ENCODE measurements at regions not wholly inside any gene's neighbourhood (a gene's known extent, or its start where the extent isn't known, plus 50 kb on each side); places are given as distances from the start of the nearest gene placed in this dataset.
"Not testable (repeated sequence)": the region's sequence is repeated elsewhere in the genome, so short reads cannot be mapped to it uniquely, and the experiment has no call there.

DNA sequence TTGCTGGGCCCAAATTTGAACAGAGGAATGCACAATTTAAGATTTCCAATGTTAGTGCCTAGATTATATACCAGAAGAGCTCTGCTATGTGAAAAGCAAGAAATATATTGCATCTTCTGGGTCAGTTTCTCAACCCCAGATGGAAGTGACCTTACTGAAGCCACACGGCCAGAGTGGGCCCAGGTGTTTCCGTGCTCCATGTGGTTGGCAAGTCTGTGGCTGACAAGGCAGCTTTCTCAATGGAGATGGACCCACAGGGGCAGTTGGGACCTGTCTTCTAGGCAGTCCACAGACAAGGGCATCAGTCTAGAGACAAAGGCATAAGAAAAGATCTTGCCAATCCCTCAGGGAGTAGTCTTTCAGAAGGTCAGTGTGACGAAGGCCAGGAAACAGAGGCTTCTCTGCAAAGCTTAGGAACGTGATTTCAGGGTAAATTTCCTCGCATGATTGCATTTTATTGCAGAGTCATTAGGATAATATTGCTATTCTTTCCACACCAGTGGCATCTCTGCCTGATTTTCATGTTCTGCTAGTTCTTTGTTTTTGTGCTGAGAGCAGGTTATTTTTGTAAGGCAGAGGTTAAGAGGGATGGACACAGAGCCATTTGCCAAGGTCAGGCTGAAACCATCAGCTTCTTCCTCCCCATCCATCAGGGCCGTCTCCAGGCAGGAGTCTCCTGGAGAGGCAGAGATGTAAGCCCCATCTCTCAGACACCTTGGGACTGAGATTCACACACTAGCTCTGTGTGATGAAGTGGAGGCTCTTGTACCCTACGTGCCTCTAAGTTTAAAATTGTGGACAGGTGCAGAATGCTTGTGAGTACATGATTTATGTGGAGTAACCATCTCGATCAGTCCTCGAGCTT lies 202.1 kb downstream of the ANKRD30B start:
- Histone ChIP-seq H3K4me3 (ENCODE audit: low read depth, low read length) (no peak overlapping the region), H3K27ac (ENCODE audit: extremely low read depth, low read depth, low read length) (no peak overlapping the region), H3K9me3 (ENCODE audit: control insufficient read depth, insufficient read depth, low read depth, low read length) (no peaks in the 10 kb centered on the region), H3K4me1 (ENCODE audit: control insufficient read depth, insufficient read depth, low read length) (no peaks in the 10 kb centered on the region), H3K36me3 (ENCODE audit: control insufficient read depth in 2 of 2, insufficient read depth in 1 of 2, low read length in 2 of 2) (no peaks in the 10 kb centered on the region)
- POLR2A ChIA-PET: no interaction called here
- CTCF ChIA-PET: no interaction called here
- TF ChIP-seq HOXD13 (CRISPR knock-in tag; IDR thresholded peaks at IDR 0.05; ENCODE audit: borderline replicate concordance) (peak; percentile 86), BCL11B (tag by site-specific recombination; IDR thresholded peaks at IDR 0.05; ENCODE audit: low read depth) (no peak), OSR2 (tag by site-specific recombination; IDR thresholded peaks at IDR 0.05) (peak; percentile 55), ZIC2 (tag by site-specific recombination; IDR thresholded peaks at IDR 0.05) (no peak), ZNF843 (tag by site-specific recombination; IDR thresholded peaks at IDR 0.05) (peak; percentile 29; the same call in 1 of the 2 replicates)
- TF ChIP-seq, protein P1, sequence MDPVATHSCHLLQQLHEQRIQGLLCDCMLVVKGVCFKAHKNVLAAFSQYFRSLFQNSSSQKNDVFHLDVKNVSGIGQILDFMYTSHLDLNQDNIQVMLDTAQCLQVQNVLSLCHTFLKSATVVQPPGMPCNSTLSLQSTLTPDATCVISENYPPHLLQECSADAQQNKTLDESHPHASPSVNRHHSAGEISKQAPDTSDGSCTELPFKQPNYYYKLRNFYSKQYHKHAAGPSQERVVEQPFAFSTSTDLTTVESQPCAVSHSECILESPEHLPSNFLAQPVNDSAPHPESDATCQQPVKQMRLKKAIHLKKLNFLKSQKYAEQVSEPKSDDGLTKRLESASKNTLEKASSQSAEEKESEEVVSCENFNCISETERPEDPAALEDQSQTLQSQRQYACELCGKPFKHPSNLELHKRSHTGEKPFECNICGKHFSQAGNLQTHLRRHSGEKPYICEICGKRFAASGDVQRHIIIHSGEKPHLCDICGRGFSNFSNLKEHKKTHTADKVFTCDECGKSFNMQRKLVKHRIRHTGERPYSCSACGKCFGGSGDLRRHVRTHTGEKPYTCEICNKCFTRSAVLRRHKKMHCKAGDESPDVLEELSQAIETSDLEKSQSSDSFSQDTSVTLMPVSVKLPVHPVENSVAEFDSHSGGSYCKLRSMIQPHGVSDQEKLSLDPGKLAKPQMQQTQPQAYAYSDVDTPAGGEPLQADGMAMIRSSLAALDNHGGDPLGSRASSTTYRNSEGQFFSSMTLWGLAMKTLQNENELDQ (tag by site-specific recombination; IDR thresholded peaks at IDR 0.05; ENCODE audit: low read depth): no peak

DNA sequence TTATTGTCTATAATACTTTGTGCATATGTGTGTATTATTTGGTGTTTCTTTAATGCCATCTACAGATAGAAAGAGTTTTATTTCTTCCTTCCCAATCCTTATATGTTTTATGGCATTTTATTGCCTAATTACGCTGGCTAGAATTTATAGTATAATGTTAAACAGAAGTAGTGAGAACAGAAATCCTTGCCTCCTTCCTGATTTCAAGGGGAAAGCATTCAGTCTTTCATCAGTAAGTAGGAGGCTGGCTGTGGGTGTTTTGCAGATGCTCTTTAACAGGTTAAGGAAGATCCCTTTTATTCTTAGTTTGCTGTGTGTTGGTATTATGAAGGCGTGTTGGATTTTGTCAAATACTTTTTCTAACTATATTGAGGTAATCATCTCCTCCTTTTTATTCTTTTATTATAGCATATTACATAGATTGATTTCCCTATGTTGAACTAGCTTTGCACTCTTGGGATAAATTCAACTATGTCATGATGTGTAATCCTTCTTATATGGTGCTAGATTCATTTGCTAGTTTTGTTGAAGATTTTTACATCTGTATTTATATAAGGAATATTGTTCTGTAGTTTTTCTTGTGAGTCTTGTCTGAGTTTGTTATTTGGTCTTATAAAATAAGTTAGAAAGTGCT lies 204.6 kb downstream of the ANKRD30B start:
- H3K4me1 ChIP-seq (ENCODE audit: control insufficient read depth, insufficient read depth, low read length); H3K9me3 ChIP-seq (ENCODE audit: control insufficient read depth, insufficient read depth, low read depth, low read length); POLR2A ChIA-PET; H3K4me3 ChIP-seq (ENCODE audit: low read depth, low read length); H3K36me3 ChIP-seq (ENCODE audit: control insufficient read depth in 2 of 2, insufficient read depth in 1 of 2, low read length in 2 of 2); CTCF ChIA-PET; H3K27ac ChIP-seq (ENCODE audit: extremely low read depth, low read depth, low read length): not testable (repeated sequence)

DNA sequence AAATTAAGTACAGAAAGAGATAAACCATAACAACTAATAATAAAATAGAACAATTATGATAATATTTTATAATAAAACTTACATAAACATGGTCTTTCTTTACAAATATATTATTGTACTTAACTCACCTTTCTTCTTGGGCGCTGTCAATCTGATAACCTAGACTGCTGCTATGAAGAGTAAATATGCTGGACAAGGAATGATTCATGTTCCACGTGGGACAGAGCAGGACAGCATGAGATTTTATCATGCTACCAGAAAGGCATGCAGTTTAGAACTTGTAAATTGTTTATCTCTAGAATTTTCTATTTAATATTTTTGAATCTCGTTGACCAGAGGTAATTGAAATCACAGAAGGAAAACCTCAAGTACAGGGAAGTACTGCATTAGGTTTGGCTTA lies 210.7 kb downstream of the ANKRD30B start:
- POLR2A ChIA-PET: no interaction called here
- Histone ChIP-seq H3K36me3 (ENCODE audit: control insufficient read depth in 2 of 2, insufficient read depth in 1 of 2, low read length in 2 of 2) (no peaks in the 10 kb centered on the region), H3K27ac (ENCODE audit: extremely low read depth, low read depth, low read length) (no peak overlapping the region), H3K4me3 (ENCODE audit: low read depth, low read length) (no peak overlapping the region), H3K4me1 (ENCODE audit: control insufficient read depth, insufficient read depth, low read length) (no peaks in the 10 kb centered on the region), H3K9me3 (ENCODE audit: control insufficient read depth, insufficient read depth, low read depth, low read length) (no peaks in the 10 kb centered on the region)
- CTCF ChIA-PET: no interaction called here
- TF ChIP-seq, protein P2, sequence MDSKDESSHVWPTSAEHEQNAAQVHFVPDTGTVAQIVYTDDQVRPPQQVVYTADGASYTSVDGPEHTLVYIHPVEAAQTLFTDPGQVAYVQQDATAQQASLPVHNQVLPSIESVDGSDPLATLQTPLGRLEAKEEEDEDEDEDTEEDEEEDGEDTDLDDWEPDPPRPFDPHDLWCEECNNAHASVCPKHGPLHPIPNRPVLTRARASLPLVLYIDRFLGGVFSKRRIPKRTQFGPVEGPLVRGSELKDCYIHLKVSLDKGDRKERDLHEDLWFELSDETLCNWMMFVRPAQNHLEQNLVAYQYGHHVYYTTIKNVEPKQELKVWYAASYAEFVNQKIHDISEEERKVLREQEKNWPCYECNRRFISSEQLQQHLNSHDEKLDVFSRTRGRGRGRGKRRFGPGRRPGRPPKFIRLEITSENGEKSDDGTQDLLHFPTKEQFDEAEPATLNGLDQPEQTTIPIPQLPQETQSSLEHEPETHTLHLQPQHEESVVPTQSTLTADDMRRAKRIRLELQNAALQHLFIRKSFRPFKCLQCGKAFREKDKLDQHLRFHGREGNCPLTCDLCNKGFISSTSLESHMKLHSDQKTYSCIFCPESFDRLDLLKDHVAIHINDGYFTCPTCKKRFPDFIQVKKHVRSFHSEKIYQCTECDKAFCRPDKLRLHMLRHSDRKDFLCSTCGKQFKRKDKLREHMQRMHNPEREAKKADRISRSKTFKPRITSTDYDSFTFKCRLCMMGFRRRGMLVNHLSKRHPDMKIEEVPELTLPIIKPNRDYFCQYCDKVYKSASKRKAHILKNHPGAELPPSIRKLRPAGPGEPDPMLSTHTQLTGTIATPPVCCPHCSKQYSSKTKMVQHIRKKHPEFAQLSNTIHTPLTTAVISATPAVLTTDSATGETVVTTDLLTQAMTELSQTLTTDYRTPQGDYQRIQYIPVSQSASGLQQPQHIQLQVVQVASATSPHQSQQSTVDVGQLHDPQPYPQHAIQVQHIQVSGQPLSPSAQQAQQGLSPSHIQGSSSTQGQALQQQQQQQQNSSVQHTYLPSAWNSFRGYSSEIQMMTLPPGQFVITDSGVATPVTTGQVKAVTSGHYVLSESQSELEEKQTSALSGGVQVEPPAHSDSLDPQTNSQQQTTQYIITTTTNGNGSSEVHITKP (tag by site-specific recombination; IDR thresholded peaks at IDR 0.05): no peak
- TF ChIP-seq, protein P3, sequence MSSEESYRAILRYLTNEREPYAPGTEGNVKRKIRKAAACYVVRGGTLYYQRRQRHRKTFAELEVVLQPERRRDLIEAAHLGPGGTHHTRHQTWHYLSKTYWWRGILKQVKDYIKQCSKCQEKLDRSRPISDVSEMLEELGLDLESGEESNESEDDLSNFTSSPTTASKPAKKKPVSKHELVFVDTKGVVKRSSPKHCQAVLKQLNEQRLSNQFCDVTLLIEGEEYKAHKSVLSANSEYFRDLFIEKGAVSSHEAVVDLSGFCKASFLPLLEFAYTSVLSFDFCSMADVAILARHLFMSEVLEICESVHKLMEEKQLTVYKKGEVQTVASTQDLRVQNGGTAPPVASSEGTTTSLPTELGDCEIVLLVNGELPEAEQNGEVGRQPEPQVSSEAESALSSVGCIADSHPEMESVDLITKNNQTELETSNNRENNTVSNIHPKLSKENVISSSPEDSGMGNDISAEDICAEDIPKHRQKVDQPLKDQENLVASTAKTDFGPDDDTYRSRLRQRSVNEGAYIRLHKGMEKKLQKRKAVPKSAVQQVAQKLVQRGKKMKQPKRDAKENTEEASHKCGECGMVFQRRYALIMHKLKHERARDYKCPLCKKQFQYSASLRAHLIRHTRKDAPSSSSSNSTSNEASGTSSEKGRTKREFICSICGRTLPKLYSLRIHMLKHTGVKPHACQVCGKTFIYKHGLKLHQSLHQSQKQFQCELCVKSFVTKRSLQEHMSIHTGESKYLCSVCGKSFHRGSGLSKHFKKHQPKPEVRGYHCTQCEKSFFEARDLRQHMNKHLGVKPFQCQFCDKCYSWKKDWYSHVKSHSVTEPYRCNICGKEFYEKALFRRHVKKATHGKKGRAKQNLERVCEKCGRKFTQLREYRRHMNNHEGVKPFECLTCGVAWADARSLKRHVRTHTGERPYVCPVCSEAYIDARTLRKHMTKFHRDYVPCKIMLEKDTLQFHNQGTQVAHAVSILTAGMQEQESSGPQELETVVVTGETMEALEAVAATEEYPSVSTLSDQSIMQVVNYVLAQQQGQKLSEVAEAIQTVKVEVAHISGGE (tag by site-specific recombination; conservative IDR thresholded peaks at IDR 0.05; ENCODE audit: low read depth): no peak
- no peak for TF ChIP-seq ZEB2 (tag by site-specific recombination; IDR thresholded peaks at IDR 0.05)
- TF ChIP-seq, protein P4, sequence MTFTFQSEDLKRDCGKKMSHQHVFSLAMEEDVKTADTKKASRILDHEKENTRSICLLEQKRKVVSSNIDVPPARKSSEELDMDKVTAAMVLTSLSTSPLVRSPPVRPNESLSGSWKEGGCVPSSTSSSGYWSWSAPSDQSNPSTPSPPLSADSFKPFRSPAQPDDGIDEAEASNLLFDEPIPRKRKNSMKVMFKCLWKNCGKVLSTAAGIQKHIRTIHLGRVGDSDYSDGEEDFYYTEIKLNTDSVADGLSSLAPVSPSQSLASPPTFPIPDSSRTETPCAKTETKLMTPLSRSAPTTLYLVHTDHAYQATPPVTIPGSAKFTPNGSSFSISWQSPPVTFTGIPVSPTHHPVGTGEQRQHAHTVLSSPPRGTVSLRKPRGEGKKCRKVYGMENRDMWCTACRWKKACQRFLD (tag by site-specific recombination; IDR thresholded peaks at IDR 0.05): no peak
- TF ChIP-seq ZNF221 (tag by site-specific recombination; IDR thresholded peaks at IDR 0.05; ENCODE audit: borderline replicate concordance): no peak
- no peak for TF ChIP-seq ZFP3 (tag by site-specific recombination; IDR thresholded peaks at IDR 0.05; ENCODE audit: low read depth)
- no peak for TF ChIP-seq YY1 (tag by site-specific recombination; IDR thresholded peaks at IDR 0.05)
- TF ChIP-seq ZNF76 (tag by site-specific recombination; IDR thresholded peaks at IDR 0.05; ENCODE audit: borderline replicate concordance, low read depth): no peak
- no peak for TF ChIP-seq ZNF473 (tag by site-specific recombination; IDR thresholded peaks at IDR 0.05)
- TF ChIP-seq, protein P5, sequence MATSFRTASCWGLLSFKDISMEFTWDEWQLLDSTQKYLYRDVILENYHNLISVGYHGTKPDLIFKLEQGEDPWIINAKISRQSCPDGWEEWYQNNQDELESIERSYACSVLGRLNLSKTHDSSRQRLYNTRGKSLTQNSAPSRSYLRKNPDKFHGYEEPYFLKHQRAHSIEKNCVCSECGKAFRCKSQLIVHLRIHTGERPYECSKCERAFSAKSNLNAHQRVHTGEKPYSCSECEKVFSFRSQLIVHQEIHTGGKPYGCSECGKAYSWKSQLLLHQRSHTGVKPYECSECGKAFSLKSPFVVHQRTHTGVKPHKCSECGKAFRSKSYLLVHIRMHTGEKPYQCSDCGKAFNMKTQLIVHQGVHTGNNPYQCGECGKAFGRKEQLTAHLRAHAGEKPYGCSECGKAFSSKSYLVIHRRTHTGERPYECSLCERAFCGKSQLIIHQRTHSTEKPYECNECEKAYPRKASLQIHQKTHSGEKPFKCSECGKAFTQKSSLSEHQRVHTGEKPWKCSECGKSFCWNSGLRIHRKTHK (tag by site-specific recombination; IDR thresholded peaks at IDR 0.05): no peak
- TF ChIP-seq REPIN1 (tag by site-specific recombination; IDR thresholded peaks at IDR 0.05; ENCODE audit: low read depth): no peak
